ENCODE measurements at regions not wholly inside any gene's neighbourhood (a gene's known extent, or its start where the extent isn't known, plus 50 kb on each side); places are given as distances from the start of the nearest gene placed in this dataset.

GRCh38 chr12:93200291-93200917 lies 177.3 kb upstream of the NUDT4 start:
- Histone ChIP-seq H3K36me3 (ENCODE audit: low read length) (no peaks in the 10 kb centered on the region), H2AFZ (ENCODE audit: low read depth, low read length, severe bottlenecking) (no peak overlapping the region), H3K27me3 (ENCODE audit: low read length) (no peaks in the 10 kb centered on the region), H4K20me1 (ENCODE audit: low read depth, low read length) (no peaks in the 10 kb centered on the region), H3K4me2 (ENCODE audit: low read depth, low read length, poor library complexity, severe bottlenecking) (no peak overlapping the region), H3K9me2 (replicated peaks; ENCODE audit: insufficient read depth, low read length) (no peaks in the 10 kb centered on the region), H3K4me3 (ENCODE audit: insufficient read depth, low read length, poor library complexity, severe bottlenecking) (no peak overlapping the region), H3F3A (ENCODE audit: insufficient read depth) (no peaks in the 10 kb centered on the region), H3K9me3 (ENCODE audit: insufficient read depth, low read length) (no peaks in the 10 kb centered on the region), H3K79me2 (ENCODE audit: insufficient read depth, low read length) (no peaks in the 10 kb centered on the region), H3K9ac (ENCODE audit: low read length) (no peak overlapping the region), H3K27ac (ENCODE audit: low read depth, low read length) (no peak overlapping the region)
- TF ChIP-seq EZH2phosphoT487 (conservative IDR thresholded peaks at IDR 0.05; ENCODE audit: low read length) (no peak), CTCF (IDR thresholded peaks at IDR 0.05; ENCODE audit: insufficient read depth, low read length, poor library complexity, severe bottlenecking) (no peak)

- Histone ChIP-seq H3K36me3 (ENCODE audit: low read length) (no peaks in the 10 kb centered on the region), H4K20me1 (ENCODE audit: low read depth, low read length) (no peaks in the 10 kb centered on the region), H3K4me2 (ENCODE audit: low read depth, low read length, poor library complexity, severe bottlenecking) (no peak overlapping the region), H3K4me3 (ENCODE audit: insufficient read depth, low read length, poor library complexity, severe bottlenecking) (no peak overlapping the region), H3K9me3 (ENCODE audit: insufficient read depth, low read length) (no peaks in the 10 kb centered on the region), H3K27me3 (ENCODE audit: low read length) (no peaks in the 10 kb centered on the region), H3K79me2 (ENCODE audit: insufficient read depth, low read length) (no peaks in the 10 kb centered on the region), H3K9me2 (replicated peaks; ENCODE audit: insufficient read depth, low read length) (no peaks in the 10 kb centered on the region), H2AFZ (ENCODE audit: low read depth, low read length, severe bottlenecking) (no peak overlapping the region), H3K27ac (ENCODE audit: low read depth, low read length) (no peak overlapping the region), H3F3A (ENCODE audit: insufficient read depth) (no peaks in the 10 kb centered on the region), H3K9ac (ENCODE audit: low read length) (no peak overlapping the region)
- TF ChIP-seq CTCF (IDR thresholded peaks at IDR 0.05; ENCODE audit: insufficient read depth, low read length, poor library complexity, severe bottlenecking) (no peak), EZH2phosphoT487 (conservative IDR thresholded peaks at IDR 0.05; ENCODE audit: low read length) (no peak)
Observed at GRCh38 chr12:93201990-93202389, 175.7 kb upstream of the NUDT4 start.

- H2AFZ ChIP-seq (ENCODE audit: low read depth, low read length, severe bottlenecking) = no peak overlapping the region
Observed at GRCh38 chr12:93202688-93203087, 175.0 kb upstream of the NUDT4 start.

More at GRCh38 chr12:93202688-93203087, 175.0 kb upstream of the NUDT4 start:
- H3K4me3 ChIP-seq (ENCODE audit: insufficient read depth, low read length, poor library complexity, severe bottlenecking) = no peak overlapping the region
- H3K9me2 ChIP-seq (replicated peaks; ENCODE audit: insufficient read depth, low read length) = no peaks in the 10 kb centered on the region
- no peaks in the 10 kb centered on the region for H3F3A ChIP-seq (ENCODE audit: insufficient read depth)
- no peak overlapping the region for H3K9ac ChIP-seq (ENCODE audit: low read length)
- no peaks in the 10 kb centered on the region for H3K27me3 ChIP-seq (ENCODE audit: low read length)
- H3K79me2 ChIP-seq (ENCODE audit: insufficient read depth, low read length) = no peaks in the 10 kb centered on the region
- no peaks in the 10 kb centered on the region for H4K20me1 ChIP-seq (ENCODE audit: low read depth, low read length)
- no peak overlapping the region for H3K27ac ChIP-seq (ENCODE audit: low read depth, low read length)
- no peak for TF ChIP-seq EZH2phosphoT487 (conservative IDR thresholded peaks at IDR 0.05; ENCODE audit: low read length)
- TF ChIP-seq CTCF (IDR thresholded peaks at IDR 0.05; ENCODE audit: insufficient read depth, low read length, poor library complexity, severe bottlenecking) = no peak
- H3K9me3 ChIP-seq (ENCODE audit: insufficient read depth, low read length) = no peaks in the 10 kb centered on the region
- no peaks in the 10 kb centered on the region for H3K36me3 ChIP-seq (ENCODE audit: low read length)
- H3K4me2 ChIP-seq (ENCODE audit: low read depth, low read length, poor library complexity, severe bottlenecking) = no peak overlapping the region

All from SU-DHL-6 (cell line).